ENCODE measurements at regions not wholly inside any gene's neighbourhood (a gene's known extent, or its start where the extent isn't known, plus 50 kb on each side); places are given as distances from the start of the nearest gene placed in this dataset.
"Not testable (repeated sequence)": the region's sequence is repeated elsewhere in the genome, so short reads cannot be mapped to it uniquely, and the experiment has no call there.

DNA sequence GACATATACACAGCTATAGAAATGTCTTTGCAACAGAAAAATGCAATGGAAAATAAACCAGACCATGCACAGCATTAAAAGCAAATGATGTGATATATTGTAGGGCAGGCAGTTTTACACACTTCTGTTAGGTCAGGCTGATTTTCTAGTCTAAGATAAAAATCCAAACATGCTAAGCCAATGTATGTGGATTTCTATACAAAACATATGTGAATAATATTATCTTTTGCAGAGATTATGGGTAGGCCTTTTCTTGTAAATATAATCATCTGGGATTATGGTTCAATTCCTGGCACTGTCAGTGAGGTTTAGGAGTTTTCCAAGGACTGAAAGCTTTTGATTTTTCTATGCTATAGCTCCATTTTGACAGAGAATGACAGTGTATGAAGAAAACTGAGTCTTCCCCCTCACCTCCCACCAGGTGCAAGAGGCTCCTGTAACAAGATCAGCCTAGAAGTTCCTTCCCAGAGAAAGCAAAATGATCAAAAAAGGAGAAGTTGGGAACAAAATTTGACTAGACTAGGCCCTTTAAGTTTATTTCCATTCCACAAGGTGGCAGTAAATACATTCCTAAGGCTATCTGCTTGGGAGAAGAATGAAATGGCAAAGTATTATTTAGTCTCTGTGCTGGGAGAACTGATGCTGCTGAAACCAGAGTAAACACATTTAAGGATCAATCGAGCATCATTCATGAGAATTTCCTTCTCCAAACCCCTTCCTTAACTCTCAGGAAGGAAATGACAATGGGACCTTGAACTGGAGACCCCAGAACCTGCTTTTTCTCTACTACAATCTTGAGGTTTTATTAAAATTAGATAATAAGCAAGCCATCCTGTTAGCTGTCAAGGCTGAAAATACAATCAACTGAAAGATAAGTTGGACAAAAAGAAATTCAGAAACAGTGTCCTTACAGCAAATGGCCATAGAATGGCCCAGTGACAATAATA is 133.0 kb upstream of the TUT7 start:
- peak; percentile 90 for DNase-seq

DNA sequence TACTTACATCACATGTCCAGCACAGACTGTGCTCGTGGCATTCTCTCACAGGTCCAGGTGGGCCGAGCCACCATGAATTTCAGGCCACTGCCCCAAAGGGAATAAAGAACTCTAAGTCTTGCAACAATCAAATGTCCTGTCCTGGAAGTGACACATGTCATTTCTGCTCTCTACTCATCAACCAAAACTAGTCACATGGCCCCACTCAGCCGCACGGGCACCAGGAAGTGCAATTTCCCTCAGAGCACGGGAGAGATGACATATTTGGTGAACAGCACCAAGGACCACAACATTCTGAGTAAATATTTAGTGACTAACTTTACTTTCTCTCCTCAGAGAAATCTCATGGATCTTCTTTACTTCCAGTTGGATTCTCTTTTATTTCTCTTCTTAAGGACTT is 131.1 kb upstream of the TUT7 start:
- no peak for DNase-seq

DNA sequence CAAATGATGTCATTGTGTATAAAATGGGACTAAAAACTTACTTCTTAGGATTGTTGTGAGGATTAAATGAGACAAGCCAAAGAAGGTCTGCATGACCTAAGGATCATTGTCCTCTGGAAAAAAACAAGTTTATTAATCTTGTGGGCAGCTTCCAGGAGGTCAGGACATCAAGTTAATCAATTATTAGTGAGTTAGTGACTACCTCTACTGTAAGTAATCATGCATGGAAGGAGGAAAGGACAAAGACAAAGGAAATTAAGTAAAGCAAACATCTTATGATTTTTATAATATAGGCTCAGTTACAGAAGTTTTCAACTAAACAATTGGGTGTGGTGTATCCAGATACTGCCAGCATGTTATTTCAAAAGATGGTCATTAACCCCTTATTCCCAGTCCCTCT is 129.3 kb upstream of the TUT7 start:
- no peak for DNase-seq

DNA sequence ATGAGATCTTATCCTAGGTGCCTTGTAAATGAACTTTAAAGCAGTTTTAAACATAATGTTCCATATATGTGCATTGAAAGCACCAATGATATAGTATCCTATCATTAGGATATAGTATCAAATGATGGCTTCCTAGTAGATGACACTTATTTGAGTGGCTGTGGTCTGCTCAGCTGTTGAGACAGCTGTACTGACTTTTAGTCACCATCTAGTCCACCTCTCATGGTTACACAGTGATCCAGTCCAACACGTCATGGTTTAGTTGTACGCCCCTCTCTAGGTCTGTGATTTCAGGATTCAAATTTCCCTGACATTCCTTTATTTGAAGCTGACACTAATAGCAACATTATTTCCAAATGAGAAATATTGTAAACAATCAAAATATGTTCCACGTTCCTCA is 127.3 kb upstream of the TUT7 start:
- DNase-seq = peak; percentile 59

DNA sequence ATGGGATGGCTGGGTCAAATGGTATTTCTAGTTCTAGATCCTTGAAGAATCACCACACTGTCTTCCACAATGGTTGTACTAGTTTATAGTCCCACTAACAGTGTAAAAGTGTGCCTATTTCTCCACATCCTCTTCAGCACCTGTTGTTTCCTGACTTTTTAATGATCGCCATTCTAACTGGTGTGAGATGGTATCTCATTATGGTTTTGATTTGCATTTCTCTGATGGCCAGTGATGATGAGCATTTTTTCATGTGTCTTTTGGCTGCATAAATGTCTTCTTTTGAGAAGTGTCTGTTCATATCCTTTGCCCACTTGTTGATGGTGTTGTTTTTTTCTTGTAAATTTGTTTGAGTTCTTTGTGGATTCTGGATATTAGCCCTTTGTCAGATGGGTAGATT is 121.0 kb upstream of the TUT7 start:
- DNase-seq = not testable (repeated sequence)

DNA sequence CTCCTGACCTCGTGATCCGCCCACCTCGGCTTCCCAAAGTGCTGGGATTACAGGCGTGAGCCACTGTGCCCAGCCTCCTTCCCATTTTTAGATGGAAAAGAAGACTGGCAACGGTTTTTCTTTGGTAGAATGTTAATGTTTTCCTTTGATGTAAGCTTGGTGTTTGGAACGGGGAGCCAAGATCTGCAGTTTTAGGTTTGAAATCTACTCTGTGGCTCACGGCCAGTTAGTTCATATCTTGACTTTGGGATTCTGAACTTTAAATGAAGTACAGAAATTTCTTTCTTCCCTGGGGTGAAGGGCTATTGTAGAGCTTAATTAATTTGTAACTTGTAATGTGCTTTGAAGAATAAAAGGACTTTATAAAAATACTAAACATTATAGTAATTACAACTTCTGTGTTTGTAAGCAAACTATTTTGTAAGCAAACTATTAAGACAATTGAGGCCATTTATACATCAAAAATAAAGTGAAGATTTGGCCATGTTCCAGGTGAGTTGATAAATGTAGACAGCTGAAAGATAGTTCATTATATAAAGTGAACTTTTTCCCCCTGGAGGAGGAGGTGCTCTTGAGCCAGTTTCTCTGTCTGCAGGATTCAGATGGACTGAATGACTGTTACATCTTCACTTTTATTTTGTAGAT is 117.1 kb upstream of the TUT7 start:
- DNase-seq = peak; percentile 66

DNA sequence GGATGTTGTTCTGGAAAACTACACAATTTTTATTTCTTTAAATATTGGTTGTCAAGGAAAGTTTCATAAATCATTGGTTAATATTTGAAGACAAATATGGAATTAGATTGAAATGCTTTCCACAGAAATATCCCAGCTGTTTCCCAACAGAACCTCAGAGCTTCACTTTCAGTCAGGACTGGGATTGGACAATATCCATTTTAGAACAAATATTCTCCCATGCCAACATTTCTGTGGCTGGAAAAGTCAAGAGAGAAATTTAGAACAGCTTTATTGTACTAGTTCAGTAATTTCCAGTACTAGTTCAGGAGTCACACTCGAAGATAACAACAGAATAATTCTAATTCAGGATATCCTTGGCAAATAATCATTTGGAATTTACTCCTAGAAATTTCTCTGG is 116.1 kb upstream of the TUT7 start:
- DNase-seq = no peak

DNA sequence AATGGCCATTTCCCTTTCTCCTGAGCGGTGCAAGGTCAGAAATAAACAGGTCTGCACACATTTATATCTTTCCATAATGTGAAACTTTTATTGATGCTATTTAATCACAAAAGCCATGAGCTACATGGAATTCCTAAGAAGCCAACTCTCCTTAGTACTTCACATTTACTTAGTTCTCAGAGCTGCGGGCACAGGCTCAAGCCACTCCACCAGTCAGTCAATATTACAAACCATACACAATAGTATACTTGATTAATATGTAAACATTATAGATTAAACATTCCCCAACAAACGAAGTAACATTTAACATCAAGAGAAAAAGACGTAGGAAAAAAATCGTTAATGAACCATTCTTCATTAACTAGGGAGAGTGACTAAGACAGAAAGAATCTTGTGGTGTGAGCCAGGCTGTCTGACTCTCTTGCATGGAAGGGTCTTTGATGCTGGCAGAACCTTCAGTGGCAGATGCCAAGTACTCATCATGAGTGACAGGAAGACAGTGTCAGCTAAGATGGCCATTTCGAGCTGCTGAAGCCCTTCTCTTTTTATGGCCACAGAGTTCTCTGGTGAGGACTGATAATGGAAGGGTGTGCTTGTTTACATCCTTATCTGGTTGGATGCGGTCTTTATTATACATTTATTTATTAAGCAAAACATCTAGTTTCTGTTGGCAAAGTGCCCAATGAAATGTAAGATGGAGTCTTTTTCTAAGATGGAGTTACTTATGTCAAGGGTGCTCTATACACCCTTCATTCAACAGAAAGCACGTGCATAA is 115.5 kb upstream of the TUT7 start:
- DNase-seq = no peak

DNA sequence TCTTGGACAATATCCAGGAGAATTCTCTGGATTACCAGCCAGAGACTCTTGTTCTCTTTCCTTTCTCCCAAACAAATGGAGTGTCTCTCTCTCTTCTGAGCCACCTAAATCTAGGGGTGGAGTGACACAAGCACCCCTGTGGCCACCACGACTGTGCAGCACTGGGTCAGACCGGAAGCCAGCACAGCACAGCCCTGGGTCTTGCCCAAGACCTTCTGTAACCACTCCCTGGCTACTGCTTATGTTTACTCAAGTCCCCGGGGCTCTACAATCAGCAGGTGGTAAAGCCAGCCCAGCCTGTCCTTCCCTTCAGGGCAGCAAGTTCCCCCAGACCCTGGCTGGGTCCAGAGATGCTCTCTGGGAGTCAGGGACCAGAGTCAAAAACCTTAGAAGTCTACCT is 110.0 kb upstream of the TUT7 start:
- DNase-seq = no peak

DNA sequence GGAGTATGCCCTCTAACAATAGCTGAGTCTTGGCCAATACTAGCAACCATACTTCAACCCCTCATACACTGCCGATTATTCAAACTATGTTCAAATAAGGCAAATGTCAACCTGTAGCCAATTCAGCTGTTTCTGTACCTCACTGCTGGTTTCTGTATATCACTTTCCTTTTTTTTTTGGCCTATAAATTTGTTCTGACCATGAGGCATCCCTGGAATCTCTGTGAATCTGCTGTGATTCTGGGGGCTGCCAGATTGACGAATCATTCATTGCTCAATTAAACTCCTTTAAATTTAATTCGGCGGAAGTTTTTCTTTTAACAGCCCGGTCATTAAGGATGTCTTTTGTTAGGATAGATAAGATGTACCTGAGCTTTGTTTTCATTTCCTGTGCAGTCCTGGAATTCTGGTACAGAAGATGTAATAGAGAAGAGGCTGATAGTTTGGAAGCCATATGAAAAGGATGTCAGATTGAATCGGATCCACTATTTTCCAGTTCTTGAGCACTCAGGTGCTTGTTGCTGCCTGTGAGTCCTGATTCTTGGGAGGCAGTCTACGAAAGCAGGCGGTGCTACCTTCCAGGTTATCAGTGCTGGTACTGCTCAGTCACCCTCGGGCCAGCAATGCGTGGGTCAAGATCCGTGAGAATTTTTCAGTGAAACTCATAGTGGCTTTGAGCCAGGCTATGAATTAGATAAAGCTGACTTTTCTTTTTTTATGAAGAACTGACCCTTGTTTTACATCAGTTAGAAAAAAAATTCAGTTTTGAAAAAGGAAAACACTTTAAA is 106.2 kb upstream of the TUT7 start:
- DNase-seq = no peak

DNA sequence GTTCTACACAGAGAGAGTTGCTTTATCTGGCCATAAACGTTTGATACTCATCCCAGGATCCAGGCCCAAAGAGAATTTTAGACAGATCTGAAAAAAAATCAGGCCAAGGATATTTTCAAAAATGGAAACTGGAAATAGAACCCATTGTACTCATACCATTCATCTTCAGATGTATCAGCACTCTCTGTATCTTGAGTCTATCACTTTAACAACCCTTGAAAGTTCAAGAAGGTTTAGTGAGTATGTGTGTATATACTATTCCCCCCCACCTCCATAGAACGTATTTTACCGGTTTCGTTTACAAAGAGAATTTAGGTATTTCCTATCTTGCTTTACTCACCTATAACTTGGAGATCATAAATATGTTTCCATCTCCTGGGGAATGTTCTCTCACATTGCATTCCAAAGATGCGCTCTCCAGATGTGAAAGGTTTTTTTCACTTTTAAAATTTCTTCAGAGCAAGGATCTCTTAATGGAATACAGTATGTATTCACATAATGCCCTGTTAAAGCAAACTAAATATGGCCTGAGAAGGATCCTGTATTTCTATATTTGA is 105.5 kb upstream of the TUT7 start:
- no peak for DNase-seq

DNA sequence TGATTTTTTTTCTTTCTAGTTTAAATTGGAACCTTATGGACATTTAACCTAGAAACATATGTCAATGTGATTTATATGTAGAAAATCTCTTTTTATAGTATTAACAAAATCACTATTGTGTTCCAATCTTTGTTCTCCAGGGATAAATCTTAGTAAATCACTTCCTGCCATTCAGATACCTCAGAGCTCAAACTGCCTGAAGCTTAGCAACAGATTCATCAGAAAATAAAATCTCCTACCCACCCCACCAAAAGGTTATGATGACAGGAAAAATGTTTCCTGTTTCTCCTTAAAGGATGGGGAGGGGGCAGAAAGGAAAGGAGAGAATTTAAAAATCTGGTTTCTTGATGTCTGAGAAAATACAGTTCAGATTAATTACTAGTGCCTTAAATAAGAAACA is 105.0 kb upstream of the TUT7 start:
- DNase-seq = no peak

DNA sequence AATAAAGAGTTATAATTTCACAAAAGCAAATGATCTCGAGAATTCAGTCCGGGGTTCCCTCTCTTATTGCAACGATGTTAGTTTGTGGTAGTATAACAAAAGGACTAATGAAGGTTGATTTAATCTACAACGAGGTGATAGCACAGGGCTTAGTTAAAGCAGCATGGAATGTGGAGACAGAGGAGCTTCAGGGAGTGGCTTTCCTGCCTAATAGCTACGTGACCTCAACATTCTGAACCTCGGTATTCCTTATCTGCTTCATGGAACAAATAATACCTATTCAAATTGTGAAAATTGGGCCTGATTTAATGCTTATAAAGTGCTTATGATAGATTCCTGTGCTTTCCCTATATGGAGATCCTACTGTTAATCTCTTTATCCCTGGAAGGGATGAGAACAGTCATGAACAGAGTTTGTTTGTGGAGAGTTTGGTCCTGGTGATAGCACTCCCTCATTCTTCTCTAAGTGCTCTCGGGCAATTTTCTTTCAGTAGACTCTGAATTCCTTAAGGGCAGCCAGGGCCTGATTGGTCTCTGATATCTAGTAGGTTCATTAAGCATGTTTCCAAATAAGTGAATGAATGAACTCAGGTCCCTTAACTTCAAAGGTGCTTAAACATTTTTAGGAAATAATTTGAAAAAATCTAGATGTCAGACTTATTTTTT is 104.1 kb upstream of the TUT7 start:
- no peak for DNase-seq

DNA sequence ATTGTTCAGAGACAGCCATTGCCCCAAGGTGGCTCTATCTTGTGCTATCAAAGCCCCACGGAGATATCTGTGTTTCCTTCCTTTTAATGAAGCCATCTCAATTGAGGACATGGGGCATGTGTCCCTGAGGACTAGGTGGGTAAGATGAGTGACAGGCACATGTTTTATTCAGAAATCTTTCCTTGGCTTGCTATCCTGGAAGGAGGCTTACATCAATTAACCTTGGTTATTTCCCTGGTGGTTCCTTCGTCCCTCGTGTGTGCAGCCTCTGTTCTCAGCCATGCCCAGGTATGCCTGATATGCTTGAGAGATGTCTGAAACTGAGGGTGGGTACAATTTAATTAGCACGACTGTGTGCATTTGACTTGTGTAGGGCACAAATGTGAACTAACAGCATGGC is 102.2 kb upstream of the TUT7 start:
- no peak for DNase-seq

DNA sequence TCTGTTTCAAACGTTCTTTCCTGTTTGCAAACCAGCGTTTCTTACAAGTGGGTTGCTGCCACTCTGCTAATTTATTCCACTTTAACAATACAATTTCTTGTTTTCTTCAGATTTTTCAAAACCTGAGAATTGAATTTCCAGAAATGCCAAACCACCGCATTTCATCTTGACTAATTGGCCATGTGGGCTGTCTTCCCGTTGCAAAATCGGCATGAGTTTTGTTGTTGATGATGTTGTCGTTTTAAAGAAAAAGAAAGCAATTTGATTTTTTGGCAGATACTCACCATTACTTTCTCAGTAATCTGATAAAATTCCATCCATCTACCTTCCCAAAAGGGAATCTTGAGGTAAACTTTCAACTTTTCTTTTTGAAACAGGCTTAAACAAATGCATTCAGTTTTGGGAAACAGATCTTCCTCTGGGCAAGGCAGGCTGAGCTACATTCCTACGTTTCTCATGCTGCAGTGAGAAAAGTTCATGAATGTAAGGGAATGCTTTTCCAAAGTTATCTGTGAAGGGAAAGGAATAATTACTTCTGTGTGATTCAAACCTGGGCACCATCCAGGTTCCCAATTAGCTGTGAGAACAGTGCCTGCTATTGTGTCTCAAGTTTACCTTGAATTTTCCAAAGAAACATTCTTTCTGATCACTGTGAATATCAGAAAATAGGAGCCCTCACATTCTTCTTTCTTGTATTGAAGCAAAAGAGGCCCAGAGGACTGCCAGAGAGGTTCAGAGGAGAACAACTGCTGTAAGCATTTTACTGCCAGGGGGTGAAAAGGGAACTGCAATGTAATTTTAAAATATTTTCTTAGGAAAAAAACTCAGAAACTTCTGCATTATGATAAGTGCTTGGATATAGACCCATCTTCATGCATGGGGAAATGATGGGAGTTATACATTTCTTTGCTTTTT is 100.7 kb upstream of the TUT7 start:
- peak; percentile 60 for DNase-seq

DNA sequence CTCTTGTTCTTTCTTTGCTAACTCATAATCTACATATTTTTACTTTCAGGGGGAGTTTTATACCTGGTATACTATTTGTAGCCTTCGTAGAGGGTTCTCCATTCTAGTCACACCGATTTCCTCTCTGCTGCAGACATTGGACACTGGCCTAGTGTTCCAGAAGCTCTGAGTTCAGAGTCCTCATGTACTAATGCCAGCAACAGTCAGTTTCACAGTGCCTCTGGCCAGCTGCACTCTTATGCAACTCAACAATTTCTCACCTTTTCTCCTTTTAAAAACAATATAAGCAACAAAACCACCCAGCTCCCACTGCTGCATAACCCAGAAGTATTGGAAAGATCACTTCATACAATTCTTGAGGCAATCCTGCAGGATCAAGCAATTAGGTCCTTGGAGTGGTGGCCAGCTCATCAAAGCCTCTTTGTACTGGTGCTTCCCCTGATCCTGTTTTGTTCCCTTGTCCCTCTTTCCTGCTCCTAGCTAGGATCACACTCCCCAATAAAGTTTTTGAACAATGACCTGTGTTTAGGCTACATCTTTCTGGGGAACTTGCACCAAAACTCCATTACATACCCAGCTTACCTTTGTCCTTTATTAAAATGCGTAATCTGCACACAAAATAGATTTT is 98.1 kb upstream of the TUT7 start:
- DNase-seq = peak; percentile 53

DNA sequence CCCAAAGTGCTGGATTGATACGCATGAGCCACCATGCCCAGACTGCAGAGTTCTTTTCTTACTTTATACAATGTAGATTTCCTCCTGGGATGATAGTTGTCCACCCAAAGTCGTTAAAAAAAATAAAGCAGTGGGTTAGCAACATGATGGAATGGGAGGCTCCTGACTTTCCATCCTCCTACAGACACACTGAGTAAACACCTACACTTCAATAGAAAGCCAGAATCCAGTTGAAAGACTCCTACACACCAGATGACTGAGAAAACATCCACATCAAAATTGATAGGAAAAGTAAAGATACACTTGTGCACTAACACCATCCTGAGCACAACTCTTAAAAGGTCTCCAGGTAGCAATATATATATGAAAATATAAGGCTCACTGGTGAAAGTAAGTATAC is 95.0 kb upstream of the TUT7 start:
- no peak for DNase-seq

DNA sequence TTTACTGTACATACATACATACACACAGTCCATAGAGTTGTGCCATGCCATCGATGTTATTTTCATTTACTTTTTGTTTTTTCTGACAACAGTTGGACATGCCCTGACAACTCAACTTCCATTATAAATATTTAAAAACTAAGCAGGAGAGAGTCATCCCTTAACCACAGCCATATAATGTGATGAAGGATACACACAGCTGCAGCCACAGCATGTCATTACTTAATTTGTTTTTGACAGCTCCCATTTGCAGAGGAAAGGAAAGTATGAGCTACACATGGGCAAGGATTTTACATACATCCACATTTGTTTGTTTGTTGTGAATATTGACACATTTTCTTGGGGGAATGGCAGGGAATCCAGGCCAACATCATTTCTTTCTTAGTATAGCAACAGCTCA is 91.5 kb upstream of the TUT7 start:
- peak; percentile 85 for DNase-seq

DNA sequence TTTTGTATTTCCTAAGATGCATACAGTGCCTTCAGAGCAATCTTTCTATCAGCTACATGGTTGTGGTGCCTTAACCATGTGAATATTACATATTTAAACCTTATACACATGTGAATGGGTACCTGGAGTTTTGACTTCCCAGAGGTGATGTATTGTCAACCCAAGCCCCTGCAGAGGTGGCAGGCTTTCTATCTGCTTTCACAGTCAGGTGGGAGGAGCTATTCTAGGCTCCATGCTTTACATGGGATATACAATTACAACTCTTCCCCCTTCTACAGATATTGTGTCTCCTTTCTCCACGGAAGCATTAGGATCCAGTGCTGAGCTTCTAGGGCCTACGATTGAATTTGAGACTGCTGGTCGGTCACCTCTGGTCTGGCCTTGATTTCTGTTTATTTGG is 89.8 kb upstream of the TUT7 start:
- DNase-seq = no peak
